Fibroblast of upper back skin (primary cell): ENCODE measurements at regions not wholly inside any gene's neighbourhood (a gene's known extent, or its start where the extent isn't known, plus 50 kb on each side); places are given as distances from the start of the nearest gene placed in this dataset.

ENCODE experiments used
- DNase-seq: peaks from one replicate; pipeline ENCODE4 v3.0.0-alpha.2; 2013

DNA sequence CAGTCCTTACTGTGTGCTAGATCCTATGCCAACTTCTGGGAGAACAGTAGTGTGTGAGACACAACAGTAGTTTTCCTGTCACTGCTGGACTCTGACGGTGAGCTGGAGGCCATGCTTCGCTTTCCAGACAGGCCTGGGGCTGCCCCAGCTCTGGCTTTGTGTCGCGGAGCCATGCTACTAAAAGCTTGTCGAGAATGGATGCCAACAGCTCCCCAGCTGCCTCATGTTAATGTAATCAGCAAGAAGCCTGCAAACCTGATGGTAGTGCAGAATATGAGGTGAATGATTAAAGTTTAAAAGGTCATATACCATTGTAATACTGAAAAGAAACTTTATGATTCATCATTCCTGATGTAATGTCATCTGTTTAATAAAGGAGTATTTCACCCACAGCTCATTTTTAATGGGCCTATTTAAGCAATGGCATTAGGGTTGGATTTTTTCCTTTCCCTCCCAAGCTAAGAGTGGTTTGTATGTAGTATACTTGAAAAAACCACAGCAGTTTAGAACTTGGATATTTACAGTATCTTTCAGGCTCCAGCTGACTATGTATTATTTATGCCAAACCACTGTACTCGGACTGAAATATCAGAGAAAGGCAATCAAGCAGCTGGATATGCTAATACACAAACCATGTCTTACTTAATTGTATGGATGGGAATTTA, 343.0 kb downstream of the NUF2 start:
- peak; percentile 21 for DNase-seq

DNA sequence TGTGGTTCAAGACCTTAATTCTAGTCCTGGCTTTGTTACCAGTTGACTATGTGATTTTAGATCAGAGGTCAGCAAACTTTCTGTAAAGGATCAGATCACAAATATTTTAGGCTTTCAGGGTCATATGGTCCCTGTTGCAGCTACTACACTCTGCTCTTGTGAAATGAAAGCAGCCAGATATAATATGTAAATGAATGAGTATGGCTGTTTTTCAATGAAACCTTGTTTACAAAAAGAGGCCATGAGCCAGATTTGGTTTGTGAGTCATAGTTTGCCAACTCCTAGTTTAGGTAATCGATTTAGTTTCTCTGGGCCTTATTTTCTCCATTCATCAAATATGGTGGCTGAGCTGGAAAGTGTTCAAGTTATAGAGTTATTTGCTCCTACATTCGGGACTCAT, 346.7 kb downstream of the NUF2 start:
- DNase-seq = no peak

DNA sequence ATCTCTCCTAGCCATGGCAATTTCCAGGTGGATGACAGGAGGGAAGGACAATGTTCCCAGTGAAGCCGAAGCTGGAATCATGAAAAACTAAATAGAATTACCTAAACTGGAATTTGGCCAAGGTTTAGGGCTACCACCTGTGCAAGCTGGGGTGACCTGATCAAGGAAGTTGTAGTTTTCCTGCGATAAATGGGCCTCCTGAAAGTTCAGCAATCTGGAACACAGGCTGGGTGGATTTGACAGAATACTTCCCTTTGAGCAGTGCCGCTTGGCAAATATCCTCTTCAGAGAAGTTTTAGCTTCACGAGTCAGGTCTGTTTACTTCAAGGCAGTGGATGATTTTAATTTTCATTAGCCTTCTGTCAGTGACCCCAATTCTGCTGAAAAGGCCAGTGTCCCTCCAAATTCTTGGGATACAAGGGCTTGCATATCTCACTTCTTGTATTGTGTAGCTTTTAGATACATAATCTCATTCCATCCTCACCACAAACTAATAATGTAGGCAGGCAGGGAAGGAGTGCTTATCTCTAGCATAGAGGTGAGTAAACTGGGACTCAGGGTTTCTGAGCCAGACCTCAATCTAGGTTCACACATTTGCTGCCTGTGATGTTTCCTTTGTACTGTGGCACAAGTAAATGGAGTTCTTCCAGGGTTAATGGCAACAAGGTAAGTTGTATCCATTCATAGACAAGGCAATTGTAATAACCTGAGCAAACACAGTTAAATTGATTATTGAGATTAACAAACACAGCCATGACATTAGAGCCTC, 349.4 kb downstream of the NUF2 start:
- DNase-seq = no peak

DNA sequence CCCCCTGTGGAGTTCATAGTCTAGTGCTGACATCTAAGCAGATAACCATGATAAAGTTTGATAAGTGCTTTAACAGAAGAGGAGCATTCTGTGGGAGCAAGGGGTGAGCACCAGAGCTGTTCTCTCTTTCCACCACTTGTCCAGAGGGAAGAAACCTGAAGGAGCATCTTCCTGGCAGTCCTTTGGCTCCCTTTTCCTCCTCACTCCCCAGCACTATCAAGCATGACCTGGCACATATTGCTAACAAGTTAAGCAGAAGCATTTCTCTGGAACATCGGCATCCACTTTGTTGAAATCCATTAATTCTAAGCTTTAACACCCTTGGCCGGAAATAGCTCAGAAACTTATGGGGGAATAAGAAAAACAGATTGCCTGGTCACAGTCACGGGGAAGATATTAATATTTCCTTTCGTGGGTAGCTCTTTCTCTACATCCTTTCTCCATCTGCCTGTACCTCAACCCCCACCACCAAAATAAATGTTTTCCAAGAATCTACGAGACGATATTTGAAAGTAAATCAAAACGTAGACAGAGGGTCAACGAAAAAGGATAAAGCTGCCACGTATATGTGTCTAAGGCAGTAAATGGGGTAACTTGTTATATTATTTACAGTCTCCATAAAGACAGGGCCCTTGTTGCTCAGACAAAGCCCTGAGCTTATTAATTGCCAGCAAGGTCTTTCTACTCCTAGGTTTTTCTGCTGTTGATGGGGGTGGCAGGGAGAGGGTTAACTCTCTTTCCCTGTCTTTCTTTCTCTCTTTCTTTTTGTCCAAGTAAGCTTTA, 351.4 kb downstream of the NUF2 start:
- DNase-seq = peak; percentile 41

DNA sequence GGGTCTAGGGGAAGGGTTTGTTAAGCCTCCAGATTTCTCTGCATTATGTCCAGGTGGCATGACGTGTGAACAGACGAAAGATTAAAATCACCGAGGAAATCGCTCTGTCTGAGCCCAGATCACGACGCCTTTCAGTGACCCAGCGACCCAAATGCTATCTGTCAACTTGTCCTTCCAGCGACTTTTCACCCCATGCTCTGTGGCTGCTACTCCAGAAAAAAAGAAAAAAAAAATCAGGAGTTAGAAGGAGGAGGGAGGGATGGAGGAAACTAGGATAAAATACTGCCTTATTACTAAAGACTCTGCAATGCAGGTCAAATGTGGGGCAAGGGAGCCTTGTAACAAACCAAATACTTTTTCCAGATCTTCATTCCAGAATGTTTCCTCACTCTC, 352.0 kb downstream of the NUF2 start:
- DNase-seq = peak; percentile 81

DNA sequence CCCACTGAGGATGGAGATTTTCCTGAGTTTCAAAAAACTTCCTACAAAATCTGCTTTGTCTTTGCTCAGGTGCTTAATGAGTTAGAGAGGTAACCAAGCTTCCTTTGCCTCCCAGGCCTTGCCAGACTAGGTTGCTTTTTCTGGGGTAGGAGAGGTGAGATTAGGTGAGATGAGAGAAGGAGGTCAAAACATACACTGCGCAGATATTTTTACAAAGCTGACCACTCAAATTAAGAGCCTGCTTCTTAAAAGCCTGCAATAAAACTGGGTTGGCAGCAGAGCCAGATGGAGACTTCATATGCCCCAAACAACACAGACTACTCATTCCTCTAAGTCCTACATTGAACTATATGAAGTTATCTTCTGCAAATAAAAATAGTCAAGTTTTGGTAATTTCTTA, 352.5 kb downstream of the NUF2 start:
- no peak for DNase-seq

DNA sequence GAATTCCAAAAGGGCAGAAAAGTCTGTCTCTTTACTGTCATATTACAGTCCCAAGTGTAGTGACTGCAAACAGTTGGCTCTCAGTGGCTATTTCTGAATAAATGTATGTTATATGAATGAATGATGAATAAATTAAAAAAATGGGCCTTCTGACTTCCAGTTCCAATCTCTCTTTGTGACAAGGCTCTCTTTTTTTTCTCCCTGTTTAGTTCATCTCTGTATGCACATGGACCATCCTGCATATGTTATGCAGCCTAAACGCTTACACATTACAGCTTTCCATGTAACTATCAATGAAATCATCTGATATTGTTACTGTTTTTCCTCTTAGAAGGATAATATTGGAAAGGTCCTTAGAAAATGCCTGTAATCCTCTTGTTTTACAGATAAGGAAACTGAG, 363.0 kb downstream of the NUF2 start:
- DNase-seq = no peak

DNA sequence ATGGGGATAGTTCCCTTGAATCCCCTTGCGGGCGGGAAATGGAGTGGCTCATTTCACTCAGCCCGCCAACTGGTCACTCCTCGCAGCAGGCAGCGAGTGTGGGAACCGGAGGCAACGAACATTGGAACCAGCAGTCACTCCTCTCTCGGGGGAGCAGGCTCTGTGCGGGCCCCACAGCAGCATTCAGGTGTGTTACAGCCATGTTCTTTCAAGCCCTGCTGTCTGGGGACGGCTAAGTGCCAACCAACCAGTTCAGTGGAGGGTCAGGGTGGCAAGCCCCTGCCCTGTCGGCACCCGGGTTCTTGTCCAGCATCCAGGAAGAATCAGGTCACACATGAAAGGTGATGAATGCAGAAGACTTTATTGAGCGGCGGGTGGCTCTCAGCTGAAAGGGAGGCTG, 370.5 kb downstream of the NUF2 start:
- DNase-seq = no peak

DNA sequence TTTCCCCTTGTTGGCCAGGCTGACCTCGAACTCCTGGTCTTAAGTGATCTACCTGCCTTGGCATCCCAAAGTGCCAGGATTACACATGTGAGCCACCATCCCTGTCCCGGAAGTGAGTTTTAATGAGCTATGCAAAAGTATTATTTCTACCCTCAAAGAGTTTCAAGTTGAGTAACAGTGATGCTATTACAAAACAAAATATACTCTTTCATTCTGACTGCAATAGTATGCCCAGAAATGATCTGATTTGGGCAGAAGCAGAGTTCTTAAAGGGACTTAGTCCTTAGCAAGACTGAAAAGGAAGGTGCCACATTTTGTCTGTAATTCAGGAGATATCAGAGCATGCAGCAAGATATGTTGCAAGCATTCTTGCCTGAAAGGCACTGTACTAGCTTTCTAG, 375.4 kb downstream of the NUF2 start:
- no peak for DNase-seq

DNA sequence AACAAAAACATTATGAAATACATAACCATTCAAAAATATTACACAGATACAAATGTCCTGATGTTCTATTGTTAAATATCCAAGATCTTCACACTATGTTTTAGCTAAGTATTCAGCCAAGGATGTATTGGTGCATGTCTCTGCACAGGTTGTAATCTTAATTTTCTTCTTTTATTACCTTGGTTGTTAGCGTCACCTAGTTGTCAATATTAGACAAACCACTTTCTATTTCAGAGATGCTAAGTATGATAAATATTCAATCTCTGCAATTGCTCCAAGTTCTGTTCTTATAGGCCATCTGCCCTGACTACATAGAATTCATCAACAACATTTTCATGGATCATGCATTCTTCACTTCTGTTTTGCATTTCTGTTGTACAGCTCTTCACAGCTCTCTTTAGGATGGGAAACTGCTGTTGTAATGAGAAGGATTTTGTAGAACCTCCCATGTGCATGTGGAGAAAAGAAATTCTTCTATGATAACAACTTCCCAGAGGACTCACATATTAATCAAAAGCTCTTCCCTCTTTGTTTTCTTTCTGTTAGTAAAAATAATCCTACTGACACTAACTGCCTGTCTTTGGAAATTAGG, 380.1 kb downstream of the NUF2 start:
- DNase-seq = peak; percentile 2

DNA sequence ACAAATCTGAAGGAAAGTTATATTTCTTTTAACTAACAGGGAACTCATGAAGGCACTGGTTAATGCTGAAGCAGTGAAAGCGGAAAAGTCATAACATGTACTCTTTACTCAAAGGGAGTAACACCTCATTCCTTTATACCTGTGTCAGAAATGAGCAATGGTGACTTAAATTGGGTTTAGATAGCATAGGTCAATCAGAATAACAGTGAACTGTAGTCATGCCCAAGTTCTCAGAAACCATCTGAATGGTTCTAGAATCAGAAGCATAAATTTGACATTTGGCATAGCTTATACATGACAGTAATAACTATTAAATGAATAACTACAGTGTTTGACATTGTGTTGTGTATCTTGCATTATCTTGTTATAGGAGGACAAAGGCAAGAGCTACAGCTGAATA, 382.0 kb downstream of the NUF2 start:
- no peak for DNase-seq

DNA sequence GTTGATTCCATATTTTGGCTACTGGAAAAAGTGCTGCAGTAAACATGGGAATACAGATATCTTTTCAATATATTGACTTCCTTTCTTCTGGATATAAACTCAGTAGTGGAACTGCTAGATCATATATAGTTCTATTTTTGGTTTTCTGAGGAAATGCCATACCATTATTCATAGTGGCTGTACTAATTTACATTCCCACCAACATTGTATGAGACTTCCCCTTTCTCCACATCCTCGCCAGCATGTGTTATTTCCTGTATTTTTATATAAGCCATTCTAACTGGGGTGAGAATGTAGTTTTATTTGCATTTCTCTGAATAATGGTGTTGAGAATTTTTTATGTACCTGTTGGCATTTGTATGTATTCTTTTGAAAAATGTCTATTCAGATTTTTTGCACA, 385.2 kb downstream of the NUF2 start:
- DNase-seq = peak; percentile 23

DNA sequence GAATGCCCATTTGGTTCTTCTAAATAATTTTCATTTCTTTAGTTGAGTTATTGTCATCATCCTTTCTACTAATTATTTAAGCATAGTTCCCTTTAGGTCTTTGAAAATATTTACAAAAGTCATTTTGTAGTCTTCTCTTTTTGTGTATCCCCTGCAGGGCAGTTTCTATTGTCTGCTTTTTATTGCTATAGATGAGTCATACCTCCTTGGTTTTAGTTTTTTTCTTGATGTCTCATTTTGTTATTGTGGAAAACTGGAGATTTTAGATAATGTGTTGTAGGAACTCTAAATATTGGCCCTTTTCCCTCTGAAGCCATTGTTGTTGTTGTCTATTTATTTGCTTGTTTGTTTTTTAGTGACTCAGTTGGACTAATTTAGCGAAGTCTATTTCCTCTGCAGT, 387.9 kb downstream of the NUF2 start:
- peak; percentile 5 for DNase-seq

DNA sequence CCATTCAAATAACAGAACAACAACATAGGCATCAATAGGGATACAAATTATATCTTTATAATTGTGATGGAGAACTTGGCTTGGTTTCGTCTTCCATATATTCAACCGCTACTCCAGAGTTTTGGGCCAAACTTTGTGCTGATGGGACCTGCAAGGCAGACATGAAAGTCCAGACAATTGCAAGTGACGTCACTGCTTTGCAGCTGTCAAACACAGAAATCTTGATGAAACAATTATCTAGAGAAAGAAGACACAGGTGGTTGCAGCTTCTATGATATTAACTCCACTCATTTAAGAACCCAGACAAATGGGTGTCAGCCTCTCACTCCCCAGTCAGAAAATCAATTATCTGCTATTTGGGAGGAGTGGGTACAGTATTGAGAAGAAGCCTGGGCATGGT, 390.6 kb downstream of the NUF2 start:
- no peak for DNase-seq

DNA sequence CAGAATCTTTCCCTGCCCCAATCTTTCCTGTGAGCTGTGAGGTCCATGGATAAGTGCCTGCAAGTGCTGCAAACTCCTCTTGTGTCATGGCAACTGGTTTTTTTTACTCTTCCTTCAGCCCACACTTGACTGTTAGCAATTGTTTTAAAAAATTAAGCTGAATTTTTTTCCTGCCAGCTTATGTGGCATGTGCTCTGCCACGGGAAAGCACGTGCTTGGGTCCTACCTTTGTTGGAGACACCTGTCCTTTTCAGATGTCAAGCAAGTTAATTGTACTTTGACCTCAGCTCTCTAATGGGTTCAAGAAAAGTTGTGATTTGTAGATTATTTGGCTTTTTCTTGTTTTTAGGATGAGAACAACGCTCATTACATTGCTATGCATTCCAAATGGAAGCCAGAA, 398.5 kb downstream of the NUF2 start:
- no peak for DNase-seq

DNA sequence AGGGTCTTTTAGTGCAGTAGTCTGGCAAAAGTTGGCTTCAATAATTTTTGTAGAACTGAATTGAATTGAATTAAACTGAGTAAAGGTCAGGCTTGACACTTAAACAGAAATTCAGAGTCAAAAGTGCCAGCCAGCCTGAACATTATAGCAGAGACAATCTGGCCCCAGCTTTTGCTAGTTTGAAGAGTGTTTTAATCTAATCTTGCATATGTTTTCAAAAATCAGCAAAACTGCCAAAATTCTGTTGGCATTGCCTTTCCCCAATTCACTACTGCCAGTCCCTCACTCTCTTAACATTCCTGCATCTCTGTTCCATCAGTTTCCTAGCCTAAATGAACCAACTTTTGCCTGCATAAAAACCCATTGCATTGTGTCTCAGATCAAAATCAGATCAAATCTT, 403.8 kb downstream of the NUF2 start:
- DNase-seq = no peak

DNA sequence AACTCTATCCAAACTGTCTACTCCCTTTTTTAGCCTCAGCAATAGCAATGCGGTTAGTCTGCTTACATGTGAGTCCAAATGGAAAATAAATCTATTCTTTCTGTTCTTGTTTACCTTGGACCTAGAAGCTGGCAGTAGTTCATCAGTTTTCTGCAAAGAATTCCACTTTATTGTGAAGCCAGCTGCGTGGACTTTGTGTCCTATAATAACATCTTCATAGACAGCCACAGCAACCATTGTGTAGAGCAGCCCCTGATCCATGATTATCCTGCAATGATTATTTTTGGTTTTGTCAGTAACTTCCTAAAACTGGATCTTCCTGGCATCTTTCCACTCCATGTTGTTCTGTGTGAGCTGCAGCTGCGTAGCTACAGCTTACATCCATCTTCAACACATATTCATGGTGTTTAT, 408.7 kb downstream of the NUF2 start:
- DNase-seq = no peak

DNA sequence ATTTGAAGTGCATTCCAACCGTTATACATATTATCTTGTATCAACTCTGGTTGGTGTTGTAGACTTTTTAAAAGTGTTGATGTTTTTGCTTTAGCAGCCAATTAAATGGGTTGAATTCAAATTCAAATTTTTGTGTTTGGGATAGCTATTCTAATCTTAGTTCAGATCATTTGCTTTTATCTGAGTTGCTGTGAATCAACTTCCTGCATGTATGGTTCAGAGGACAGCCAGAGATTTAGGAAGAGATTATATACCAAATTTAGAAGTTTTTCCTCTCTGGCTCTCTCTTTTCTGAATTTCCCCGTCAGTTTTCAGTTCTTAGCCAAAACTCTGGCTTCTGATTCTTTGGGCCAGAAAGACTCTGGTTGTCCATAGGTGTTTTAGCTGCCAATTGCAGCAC, 415.5 kb downstream of the NUF2 start:
- DNase-seq = peak; percentile 16

DNA sequence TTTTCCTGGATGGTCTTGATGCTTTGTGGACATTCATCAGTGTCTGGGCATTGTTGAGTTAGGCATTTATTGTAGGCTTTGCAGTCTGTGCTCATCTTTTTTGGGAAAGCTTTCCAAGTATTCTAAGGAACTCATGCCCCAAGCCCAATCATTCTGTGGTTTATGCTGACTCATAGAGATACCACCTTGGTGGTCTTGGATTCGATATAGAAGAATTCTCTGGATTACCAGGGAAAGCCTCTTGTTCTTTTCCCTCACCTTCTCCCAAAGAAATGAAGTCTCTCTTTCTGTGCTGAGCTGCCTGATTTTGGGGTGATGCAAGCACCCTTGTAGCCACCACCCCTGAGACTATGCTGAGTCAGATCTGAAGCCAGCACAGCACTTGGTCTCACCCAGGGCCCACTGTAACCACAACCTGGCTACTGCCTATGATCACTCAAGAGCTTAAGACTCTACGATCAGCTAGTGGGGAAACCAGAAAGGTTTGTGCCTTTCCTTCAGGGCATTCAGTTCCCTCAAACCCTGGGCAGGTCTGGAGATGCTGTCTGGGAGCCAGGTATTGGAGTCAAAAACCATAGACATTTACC, 422.6 kb downstream of the NUF2 start:
- DNase-seq = peak; percentile 69

DNA sequence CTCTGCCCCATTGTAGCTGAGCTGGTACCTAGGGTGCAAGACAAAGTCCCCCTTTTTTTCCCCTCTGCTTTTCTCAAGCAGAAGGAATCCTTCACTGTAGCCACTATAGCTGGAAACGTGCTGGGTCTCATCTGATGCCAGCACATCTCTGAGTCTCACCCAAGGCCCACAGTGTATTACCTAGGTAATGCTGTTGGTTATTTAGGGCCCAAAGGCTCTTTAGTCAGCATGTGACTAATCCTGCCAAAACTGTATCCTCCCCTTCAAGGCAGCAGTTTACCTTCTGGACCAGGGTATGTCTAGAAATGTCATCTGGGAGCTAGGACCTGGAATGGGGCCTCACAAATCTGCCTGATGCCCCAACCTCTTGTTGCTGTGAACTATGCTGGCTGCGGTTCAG, 423.4 kb downstream of the NUF2 start:
- no peak for DNase-seq

DNA sequence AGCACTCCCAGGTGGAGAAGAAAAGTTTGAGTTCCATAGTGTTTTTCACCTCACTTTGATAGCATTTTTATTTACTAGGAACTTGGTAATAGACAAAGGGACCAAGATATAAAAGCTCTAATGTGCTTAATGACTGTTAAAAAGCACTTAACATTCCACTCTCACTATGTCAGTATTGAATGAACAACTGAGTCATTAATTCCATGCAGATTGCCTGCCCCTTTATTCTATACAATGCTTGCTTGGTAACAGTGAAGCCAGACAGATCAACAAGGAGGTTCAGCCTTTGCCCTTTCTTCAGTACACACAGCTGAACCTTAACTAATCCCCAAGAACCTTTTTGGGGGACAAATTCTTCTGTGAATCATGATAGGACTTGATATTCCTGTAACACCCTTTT, 425.5 kb downstream of the NUF2 start:
- peak; percentile 59 for DNase-seq

DNA sequence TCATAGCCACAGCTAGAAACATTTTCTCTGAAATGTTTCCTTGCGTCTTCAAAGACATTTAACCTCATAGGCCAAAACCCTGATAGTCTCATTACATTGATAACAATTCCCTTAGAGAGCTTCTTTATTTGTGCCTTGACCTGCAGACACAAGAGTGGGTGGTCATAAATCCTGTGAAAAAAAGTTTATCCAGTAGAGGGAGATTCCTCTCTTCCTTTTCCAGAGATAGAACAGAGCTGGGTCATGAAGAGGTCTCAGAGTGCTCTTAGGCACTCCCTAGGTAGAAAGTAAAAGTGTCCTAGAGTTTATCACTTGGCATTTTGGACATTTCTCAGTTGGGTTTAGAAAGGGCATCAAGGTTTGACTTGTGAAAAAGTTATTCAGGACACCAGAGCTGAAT, 426.1 kb downstream of the NUF2 start:
- no peak for DNase-seq

DNA sequence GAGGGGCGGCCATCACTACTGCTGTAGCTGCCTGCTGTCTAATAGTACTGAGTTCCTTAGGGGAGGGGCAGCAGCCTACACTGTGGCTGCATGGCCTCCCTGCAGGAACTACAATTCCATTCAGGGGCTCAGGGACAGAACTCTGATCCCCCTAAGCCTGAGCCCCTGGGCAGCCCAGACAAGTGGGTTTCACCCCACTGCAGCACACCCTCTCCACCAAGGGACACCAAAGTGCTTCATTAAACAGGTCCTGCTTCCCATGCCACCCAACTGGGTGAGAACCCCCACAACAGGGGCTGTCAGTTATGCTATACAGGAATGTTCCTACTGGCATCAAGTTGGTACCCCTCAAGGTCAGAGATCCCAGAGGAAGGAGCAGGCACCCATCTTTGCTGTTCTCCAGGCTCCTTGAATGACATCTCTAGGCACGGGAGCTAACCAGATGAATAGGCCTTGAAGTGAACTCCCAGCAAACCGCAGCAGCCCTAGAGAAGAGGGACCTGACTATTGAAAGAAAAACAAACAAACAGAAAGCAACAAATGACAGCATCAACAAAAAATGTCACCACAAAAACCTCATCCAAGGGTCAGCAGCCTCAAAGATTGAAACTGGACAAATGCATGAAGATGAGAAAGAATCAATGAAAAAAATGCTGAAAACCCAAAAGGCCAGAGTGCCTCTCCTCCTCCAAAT, 437.4 kb downstream of the NUF2 start:
- DNase-seq = no peak
